ENCODE measurements at regions not wholly inside any gene's neighbourhood (a gene's known extent, or its start where the extent isn't known, plus 50 kb on each side); places are given as distances from the start of the nearest gene placed in this dataset.

- no peaks in the 10 kb centered on the region for H3K36me3 ChIP-seq
- H3K9me3 ChIP-seq = no peaks in the 10 kb centered on the region
- peaks cover 0 to 4% of the 10 kb centered on the region in 2 donors for H3K4me1 ChIP-seq
- no peak for TF ChIP-seq CTCF (IDR thresholded peaks at IDR 0.05)
- TF ChIP-seq POLR2A (IDR thresholded peaks at IDR 0.05) = no peak
- H3K4me3 ChIP-seq = no peak overlapping the region
- intact Hi-C loops (cut with DNase I; ENCODE audit: low total_unique reads) = no loop called here
- H3K27me3 ChIP-seq = no peaks in the 10 kb centered on the region
- no peak overlapping the region for H3K27ac ChIP-seq
- DNase-seq = no peak
Observed at GRCh38 chr17:77824102-77824779, 134.3 kb upstream of the TNRC6C start.

- DNase-seq = no peak
- H3K27me3 ChIP-seq = no peaks in the 10 kb centered on the region
- no peak for TF ChIP-seq POLR2A (IDR thresholded peaks at IDR 0.05)
- TF ChIP-seq CTCF (IDR thresholded peaks at IDR 0.05) = no peak
Observed at GRCh38 chr17:77824780-77825280, 133.7 kb upstream of the TNRC6C start.

GRCh38 chr17:77825621-77826020 is 132.9 kb upstream of the TNRC6C start:
- intact Hi-C loops (cut with DNase I; ENCODE audit: low total_unique reads) = no loop called here
- H3K9me3 ChIP-seq = no peaks in the 10 kb centered on the region
- H3K4me3 ChIP-seq = no peak overlapping the region
- H3K27ac ChIP-seq = no peak overlapping the region
- no peak for TF ChIP-seq CTCF (IDR thresholded peaks at IDR 0.05)
- no peak for TF ChIP-seq POLR2A (IDR thresholded peaks at IDR 0.05)
- DNase-seq = no peak
- peaks cover 7 to 8% of the 10 kb centered on the region in 2 donors for H3K4me1 ChIP-seq
- no peaks in the 10 kb centered on the region for H3K27me3 ChIP-seq
- H3K36me3 ChIP-seq = no peaks in the 10 kb centered on the region

More at GRCh38 chr17:77824780-77825280, 133.7 kb upstream of the TNRC6C start:
- no peak overlapping the region for H3K27ac ChIP-seq
- H3K9me3 ChIP-seq = no peaks in the 10 kb centered on the region
- no peak overlapping the region for H3K4me3 ChIP-seq
- H3K4me1 ChIP-seq = peaks cover 0 to 4% of the 10 kb centered on the region in 2 donors
- H3K36me3 ChIP-seq = no peaks in the 10 kb centered on the region
- intact Hi-C loops (cut with DNase I; ENCODE audit: low total_unique reads) = no loop called here

- no peaks in the 10 kb centered on the region for H3K27me3 ChIP-seq
- no peak for DNase-seq
- no peaks in the 10 kb centered on the region for H3K36me3 ChIP-seq
- H3K27ac ChIP-seq = no peak overlapping the region
- TF ChIP-seq CTCF (IDR thresholded peaks at IDR 0.05) (no peak), POLR2A (IDR thresholded peaks at IDR 0.05) (no peak)
- no peak overlapping the region for H3K4me3 ChIP-seq
- intact Hi-C loops (cut with DNase I; ENCODE audit: low total_unique reads) = no loop called here
- H3K4me1 ChIP-seq = peaks cover 13% of the 10 kb centered on the region in 2 donors
- H3K9me3 ChIP-seq = no peaks in the 10 kb centered on the region
Observed at GRCh38 chr17:77826132-77826873, 132.2 kb upstream of the TNRC6C start.

- no peak for DNase-seq
- Histone ChIP-seq H3K4me3 (no peak overlapping the region), H3K27me3 (no peaks in the 10 kb centered on the region), H3K27ac (no peak overlapping the region), H3K9me3 (no peaks in the 10 kb centered on the region), H3K36me3 (no peaks in the 10 kb centered on the region), H3K4me1 (peaks cover 13% of the 10 kb centered on the region in 2 donors)
- intact Hi-C loops (cut with DNase I; ENCODE audit: low total_unique reads) = no loop called here
- TF ChIP-seq POLR2A (IDR thresholded peaks at IDR 0.05) = no peak
- TF ChIP-seq CTCF (IDR thresholded peaks at IDR 0.05) = no peak
Observed at GRCh38 chr17:77827039-77827438, 131.5 kb upstream of the TNRC6C start.
